Lung (tissue), 11 donors: ENCODE measurements at regions not wholly inside any gene's neighbourhood (a gene's known extent, or its start where the extent isn't known, plus 50 kb on each side); places are given as distances from the start of the nearest gene placed in this dataset.
A peak's percentile ranks its signal among the peaks of the same experiment; 100 is the strongest.

ENCODE experiments used
- ATAC-seq: fragments of 200-7000 bp; cut with Tn5 transposase; one replicate; pipeline ENCODE4 v1.9.1; 2020; ENCODE audit warnings: moderate number of reproducible peaks; ENCODE audit not compliant: insufficient read depth, low FRiP score
- DNase-seq, 3 donors: peaks; one replicate each; pipeline ENCODE4 v3.0.0-alpha.2; 2013 to 2017
- H3K27ac ChIP-seq, 2 donors: one replicate each; pipeline ENCODE4 v1.5.1; 2013; ENCODE audit warnings: mild to moderate bottlenecking in 2 of 2, moderate library complexity in 2 of 2, control low read depth in 1 of 2, inconsistent platforms in 1 of 2, low read depth in 1 of 2, low read length in 1 of 2
- H3K27me3 ChIP-seq, 3 donors: one replicate each; pipeline ENCODE4 v1.5.1; 2013; ENCODE audit warnings: low read length in 2 of 3; ENCODE audit not compliant: control insufficient read depth in 3 of 3, insufficient read depth in 3 of 3
- H3K36me3 ChIP-seq, 4 donors: one replicate each; pipeline ENCODE4 v1.5.1; 2013; ENCODE audit warnings: low read length in 4 of 4, mild to moderate bottlenecking in 1 of 4, moderate library complexity in 1 of 4; ENCODE audit not compliant: control insufficient read depth in 4 of 4, insufficient read depth in 4 of 4
- H3K4me1 ChIP-seq, 5 donors: one replicate each; pipeline ENCODE4 v1.5.1; 2013; ENCODE audit warnings: low read length in 5 of 5, mild to moderate bottlenecking in 2 of 5, moderate library complexity in 1 of 5; ENCODE audit not compliant: control insufficient read depth in 5 of 5, insufficient read depth in 5 of 5
- H3K4me3 ChIP-seq: one replicate; pipeline ENCODE4 v1.5.1; 2013; ENCODE audit warnings: mild to moderate bottlenecking, control low read depth, moderate library complexity
- H3K9ac ChIP-seq, 2 donors: one replicate each; pipeline ENCODE4 v1.5.1; 2013; ENCODE audit warnings: low read length in 2 of 2, control low read depth in 1 of 2; ENCODE audit not compliant: insufficient read depth in 1 of 2
- H3K9me3 ChIP-seq, 4 donors: one replicate each; pipeline ENCODE4 v1.5.1; 2013; ENCODE audit warnings: low read length in 3 of 4, mild to moderate bottlenecking in 1 of 4, moderate library complexity in 1 of 4; ENCODE audit not compliant: control insufficient read depth in 4 of 4, insufficient read depth in 3 of 4
- WGBS, 2 donors: extraction: QIAGEN DNeasy Blood & Tissue Kit; methylation state at CpG; one replicate each; pipeline ENCODE4 v1.1.7; 2013; 5-methylcytosine and 5-hydroxymethylcytosine counted together
- TF ChIP-seq, protein P1 (sequence below): IDR thresholded peaks from 2 replicates; pipeline ENCODE4 v1.5.1; 2012; ENCODE audit warnings: mild to moderate bottlenecking; ENCODE audit errors: control extremely low read depth, extremely low read depth
- donor health status: control.
- donor health status: control.
- donor health status: Bipolar disorder and iron deficiency.
- donor health status: healthy.
- donor health status: DM: yes; HTN: yes; CAD: no.

DNA sequence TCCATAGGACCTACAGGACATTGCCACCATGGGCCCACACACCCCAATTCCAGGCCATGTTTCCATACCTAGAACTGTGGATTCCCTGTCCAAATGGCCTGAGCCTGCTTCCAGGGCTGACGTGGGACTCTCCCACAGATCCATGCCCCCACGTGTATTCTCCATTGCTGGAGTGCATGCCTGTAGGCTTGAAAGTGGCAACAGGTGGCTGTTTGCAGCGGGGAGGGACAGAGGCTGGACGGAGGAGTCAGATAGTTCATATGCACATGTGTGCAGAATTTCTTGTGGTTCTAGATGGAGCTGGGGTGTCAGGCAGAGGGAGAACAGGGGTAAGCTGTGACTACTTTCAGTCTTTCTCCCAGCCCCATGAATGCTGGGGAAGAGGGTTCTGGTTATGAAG, 285.7 kb upstream of the ANKRD55 start:
- WGBS, 2 donors: 90 to 94% methylated on average over 4 of the region's 4 CpGs
- no peak overlapping the region for H3K27ac ChIP-seq
- peaks cover 0 to 41% (median 12%) of the 10 kb centered on the region in 5 donors for H3K4me1 ChIP-seq

DNA sequence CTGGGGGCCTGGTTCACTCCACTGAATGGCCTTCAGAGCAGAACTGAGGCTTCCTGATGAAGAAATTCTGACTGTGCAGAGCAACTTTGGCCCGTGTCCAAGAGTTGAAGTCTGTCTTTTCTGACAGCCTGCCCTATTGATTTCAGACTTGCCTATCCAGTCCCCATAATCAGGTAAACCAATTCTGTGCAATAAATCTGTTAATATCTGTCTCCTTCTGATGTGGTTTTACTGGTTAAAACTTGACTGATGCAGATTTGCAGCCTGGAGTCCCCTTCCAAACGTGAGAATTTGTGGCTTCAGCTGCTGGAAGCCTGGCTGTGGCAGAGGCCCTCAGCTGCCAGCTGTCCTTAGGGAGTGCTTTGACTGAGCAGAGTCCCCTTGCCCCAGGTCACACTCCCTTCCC, 283.9 kb upstream of the ANKRD55 start:
- H3K4me1 ChIP-seq: peaks cover 0 to 35% (median 12%) of the 10 kb centered on the region in 5 donors
- H3K4me3 ChIP-seq: no peak overlapping the region
- peaks cover 0 to 2% (median 0%) of the 10 kb centered on the region in 4 donors for H3K9me3 ChIP-seq
- TF ChIP-seq, protein P1, sequence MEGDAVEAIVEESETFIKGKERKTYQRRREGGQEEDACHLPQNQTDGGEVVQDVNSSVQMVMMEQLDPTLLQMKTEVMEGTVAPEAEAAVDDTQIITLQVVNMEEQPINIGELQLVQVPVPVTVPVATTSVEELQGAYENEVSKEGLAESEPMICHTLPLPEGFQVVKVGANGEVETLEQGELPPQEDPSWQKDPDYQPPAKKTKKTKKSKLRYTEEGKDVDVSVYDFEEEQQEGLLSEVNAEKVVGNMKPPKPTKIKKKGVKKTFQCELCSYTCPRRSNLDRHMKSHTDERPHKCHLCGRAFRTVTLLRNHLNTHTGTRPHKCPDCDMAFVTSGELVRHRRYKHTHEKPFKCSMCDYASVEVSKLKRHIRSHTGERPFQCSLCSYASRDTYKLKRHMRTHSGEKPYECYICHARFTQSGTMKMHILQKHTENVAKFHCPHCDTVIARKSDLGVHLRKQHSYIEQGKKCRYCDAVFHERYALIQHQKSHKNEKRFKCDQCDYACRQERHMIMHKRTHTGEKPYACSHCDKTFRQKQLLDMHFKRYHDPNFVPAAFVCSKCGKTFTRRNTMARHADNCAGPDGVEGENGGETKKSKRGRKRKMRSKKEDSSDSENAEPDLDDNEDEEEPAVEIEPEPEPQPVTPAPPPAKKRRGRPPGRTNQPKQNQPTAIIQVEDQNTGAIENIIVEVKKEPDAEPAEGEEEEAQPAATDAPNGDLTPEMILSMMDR: no peak
- ATAC-seq: no peak
- H3K27ac ChIP-seq: no peak overlapping the region
- 18 to 47% methylated on average over 2 of the region's 2 CpGs for WGBS, 2 donors
- H3K36me3 ChIP-seq: no peaks in the 10 kb centered on the region
- H3K9ac ChIP-seq: no peak overlapping the region
- DNase-seq: peak; percentile 38 to 63 (median 54)
- H3K27me3 ChIP-seq: no peaks in the 10 kb centered on the region

More for the DNA sequence above, 285.7 kb upstream of the ANKRD55 start:
- Histone ChIP-seq H3K27me3 (no peaks in the 10 kb centered on the region), H3K9me3 (peaks cover 0 to 2% (median 0%) of the 10 kb centered on the region in 4 donors), H3K4me3 (no peak overlapping the region), H3K9ac (no peak overlapping the region), H3K36me3 (no peaks in the 10 kb centered on the region)
- DNase-seq (no peak), ATAC-seq (no peak)
- TF ChIP-seq, protein P1: no peak

DNA sequence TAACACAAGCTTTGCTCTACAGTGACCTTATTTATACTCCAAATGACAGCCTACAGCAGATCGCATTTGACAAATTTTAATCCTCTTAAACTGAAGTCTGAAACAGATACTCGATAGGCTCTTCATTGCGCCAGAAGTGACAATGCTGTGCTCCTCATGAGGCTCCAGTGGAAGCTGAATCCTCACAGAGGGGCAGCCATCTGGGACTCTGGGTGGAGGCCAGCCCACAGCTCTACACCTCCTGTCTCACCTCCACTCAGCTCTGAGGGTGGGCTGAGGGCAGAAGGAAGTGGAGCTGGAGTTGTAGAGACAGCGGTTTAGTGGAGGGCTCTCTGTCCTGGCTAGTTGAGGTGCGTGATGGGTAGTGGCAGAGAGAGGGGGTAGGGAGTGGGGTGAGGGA, 283.3 kb upstream of the ANKRD55 start:
- Histone ChIP-seq H3K9me3 (peaks cover 0 to 2% (median 0%) of the 10 kb centered on the region in 4 donors), H3K9ac (no peak overlapping the region), H3K27ac (no peak overlapping the region), H3K4me1 (peaks cover 0 to 35% (median 12%) of the 10 kb centered on the region in 5 donors), H3K4me3 (no peak overlapping the region), H3K27me3 (no peaks in the 10 kb centered on the region), H3K36me3 (no peaks in the 10 kb centered on the region)
- no peak for DNase-seq
- 76 to 94% methylated on average over 5 of the region's 5 CpGs for WGBS, 2 donors
- ATAC-seq: no peak
- TF ChIP-seq, protein P1: no peak

DNA sequence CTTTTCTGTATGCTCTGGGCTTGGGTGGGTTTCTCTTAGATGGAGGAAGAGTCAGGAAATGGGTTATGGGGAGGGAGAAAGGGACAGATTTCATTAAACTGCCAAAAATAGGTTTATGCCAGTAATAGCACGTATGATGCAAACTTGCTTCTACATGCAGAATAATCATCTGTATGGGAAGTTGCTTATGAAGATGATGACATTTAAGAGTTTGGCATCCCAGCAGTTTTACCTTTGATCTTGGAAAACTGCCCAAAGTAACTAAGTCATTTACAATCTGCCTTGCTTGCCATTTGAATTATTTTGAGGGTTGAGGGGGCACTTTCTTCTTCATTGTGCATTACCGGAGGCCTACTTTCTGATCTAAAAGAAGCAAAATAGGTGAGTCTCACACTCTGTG, 282.9 kb upstream of the ANKRD55 start:
- H3K9ac ChIP-seq: no peak overlapping the region
- H3K9me3 ChIP-seq: peaks cover 0 to 2% (median 0%) of the 10 kb centered on the region in 4 donors
- ATAC-seq (no peak), DNase-seq (peak in 2 of 3 donors; percentile 27 to 60)
- H3K27me3 ChIP-seq: no peaks in the 10 kb centered on the region
- H3K36me3 ChIP-seq: no peaks in the 10 kb centered on the region
- H3K4me3 ChIP-seq: no peak overlapping the region
- H3K4me1 ChIP-seq: peaks cover 0 to 35% (median 12%) of the 10 kb centered on the region in 5 donors
- no peak overlapping the region for H3K27ac ChIP-seq
- 65 to 83% methylated on average over 2 of the region's 2 CpGs for WGBS, 2 donors
- TF ChIP-seq, protein P1: no peak
